A549 (cell line): ENCODE measurements at regions not wholly inside any gene's neighbourhood (a gene's known extent, or its start where the extent isn't known, plus 50 kb on each side); places are given as distances from the start of the nearest gene placed in this dataset.

Source experiments
- EP300 ChIP-seq, 2 experiments: fragments of >200 bp; sonication (Bioruptor Twin); formaldehyde crosslinking; IDR thresholded peaks; 2 replicates in 1 of 2; 3 replicates in 1 of 2; pipeline ENCODE4 v1.6.1; 2016 to 2017
- JUNB ChIP-seq: fragments of >200 bp; sonication (Bioruptor Twin); formaldehyde crosslinking; IDR thresholded peaks from 2 replicates; pipeline ENCODE4 v1.6.1; 2016
- NR3C1 ChIP-seq: fragments of >200 bp; sonication (Bioruptor Twin); formaldehyde crosslinking; IDR thresholded peaks from 3 replicates; pipeline ENCODE4 v1.6.1; 2017
- POLR2A ChIP-seq: IDR thresholded peaks from 2 replicates; pipeline ENCODE4 v1.6.1; 2012; ENCODE audit warnings: mild to moderate bottlenecking, low read length
- ZFP36 ChIP-seq: fragments of 450-650 bp; IDR thresholded peaks from 2 replicates; pipeline ENCODE4 v1.6.1; 2014; ENCODE audit warnings: borderline replicate concordance; ENCODE audit not compliant: partially characterized antibody
- TF ChIP-seq, protein P1 (sequence below): fragments of >200 bp; sonication (Bioruptor Twin); formaldehyde crosslinking; IDR thresholded peaks from 3 replicates; pipeline ENCODE4 v1.5.1; 2016
- TF ChIP-seq, protein P2 (sequence below): IDR thresholded peaks from 2 replicates; pipeline ENCODE4 v1.6.1; 2012

DNA sequence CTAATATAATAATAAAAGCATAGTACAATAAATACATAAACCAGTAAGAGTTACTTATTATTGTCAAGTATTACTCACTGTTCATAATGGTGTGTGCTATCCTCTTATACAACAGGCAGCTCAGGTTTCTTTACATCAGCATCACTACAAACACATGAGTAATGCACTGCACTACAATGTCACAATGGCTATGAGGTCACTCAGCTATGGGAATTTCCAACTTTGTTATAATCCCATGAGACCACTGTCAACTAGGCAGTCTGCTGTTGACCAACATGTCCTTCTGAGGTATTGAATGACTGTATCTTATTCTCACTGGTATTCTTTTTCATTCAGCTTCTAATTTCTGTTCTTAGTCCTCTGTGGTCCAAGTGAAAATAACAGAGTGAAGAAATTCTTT is 250.4 kb upstream of the DSEL start:
- TF ChIP-seq, protein P1, sequence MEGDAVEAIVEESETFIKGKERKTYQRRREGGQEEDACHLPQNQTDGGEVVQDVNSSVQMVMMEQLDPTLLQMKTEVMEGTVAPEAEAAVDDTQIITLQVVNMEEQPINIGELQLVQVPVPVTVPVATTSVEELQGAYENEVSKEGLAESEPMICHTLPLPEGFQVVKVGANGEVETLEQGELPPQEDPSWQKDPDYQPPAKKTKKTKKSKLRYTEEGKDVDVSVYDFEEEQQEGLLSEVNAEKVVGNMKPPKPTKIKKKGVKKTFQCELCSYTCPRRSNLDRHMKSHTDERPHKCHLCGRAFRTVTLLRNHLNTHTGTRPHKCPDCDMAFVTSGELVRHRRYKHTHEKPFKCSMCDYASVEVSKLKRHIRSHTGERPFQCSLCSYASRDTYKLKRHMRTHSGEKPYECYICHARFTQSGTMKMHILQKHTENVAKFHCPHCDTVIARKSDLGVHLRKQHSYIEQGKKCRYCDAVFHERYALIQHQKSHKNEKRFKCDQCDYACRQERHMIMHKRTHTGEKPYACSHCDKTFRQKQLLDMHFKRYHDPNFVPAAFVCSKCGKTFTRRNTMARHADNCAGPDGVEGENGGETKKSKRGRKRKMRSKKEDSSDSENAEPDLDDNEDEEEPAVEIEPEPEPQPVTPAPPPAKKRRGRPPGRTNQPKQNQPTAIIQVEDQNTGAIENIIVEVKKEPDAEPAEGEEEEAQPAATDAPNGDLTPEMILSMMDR = no peak
- TF ChIP-seq ZFP36 = no peak
- TF ChIP-seq, protein P2, sequence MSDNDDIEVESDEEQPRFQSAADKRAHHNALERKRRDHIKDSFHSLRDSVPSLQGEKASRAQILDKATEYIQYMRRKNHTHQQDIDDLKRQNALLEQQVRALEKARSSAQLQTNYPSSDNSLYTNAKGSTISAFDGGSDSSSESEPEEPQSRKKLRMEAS = no peak
- no peak for TF ChIP-seq POLR2A
- TF ChIP-seq JUNB = no peak; the same call in 1 of the 2 replicates
- TF ChIP-seq NR3C1 = no peak
- TF ChIP-seq EP300 (IDR thresholded peaks at IDR 0.05) = no peak
